ENCODE measurements at regions not wholly inside any gene's neighbourhood (a gene's known extent, or its start where the extent isn't known, plus 50 kb on each side); places are given as distances from the start of the nearest gene placed in this dataset.
"Not testable (repeated sequence)": the region's sequence is repeated elsewhere in the genome, so short reads cannot be mapped to it uniquely, and the experiment has no call there.

GRCh38 chr20:26160916-26161315 is 464.3 kb upstream of the ZNF337 start:
- TF ChIP-seq CTCF, POLR2A (IDR thresholded peaks at IDR 0.05): not testable (repeated sequence)

All from Peyer's patch (tissue), 4 donors.